ENCODE measurements at regions not wholly inside any gene's neighbourhood (a gene's known extent, or its start where the extent isn't known, plus 50 kb on each side); places are given as distances from the start of the nearest gene placed in this dataset.

DNA sequence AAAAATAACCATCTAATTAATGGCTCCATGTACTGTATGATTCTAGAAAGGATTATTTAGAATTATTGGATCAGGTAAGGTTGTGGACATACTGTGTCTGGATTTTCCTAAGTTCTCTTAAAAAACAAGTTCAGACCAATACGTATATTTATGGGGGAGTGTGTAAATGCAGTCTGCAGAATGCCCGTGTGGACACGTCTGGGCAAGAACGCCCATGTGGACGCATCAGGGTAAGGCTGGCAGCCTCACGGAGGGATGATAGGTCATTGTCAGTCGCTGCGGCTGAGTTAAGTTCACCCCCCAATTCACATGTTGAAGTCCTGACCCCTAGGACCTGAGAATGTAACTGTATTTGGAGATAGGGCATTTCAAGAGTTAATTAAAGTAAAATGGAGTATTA, 160.0 kb upstream of the SHH start:
- no peak overlapping the region for H2AFZ ChIP-seq (ENCODE audit: low read length)
- no peaks in the 10 kb centered on the region for H3K36me3 ChIP-seq (ENCODE audit: control insufficient read depth, insufficient read depth, low read length)
- H3K4me2 ChIP-seq (ENCODE audit: extremely low read depth, insufficient read depth, low read length) = no peak overlapping the region
- no peak overlapping the region for H3K4me3 ChIP-seq (replicated peaks in 1 of 4; ENCODE audit: control extremely low read depth in 1 of 4, insufficient read depth in 1 of 4, low read depth in 3 of 4, low read length in 4 of 4)
- no peak for DNase-seq (ENCODE audit: low read depth in 2 of 2)
- H3K79me2 ChIP-seq (ENCODE audit: control insufficient read depth, insufficient read depth, low read length) = no peaks in the 10 kb centered on the region
- no peak overlapping the region for H3K27ac ChIP-seq (ENCODE audit: insufficient read depth, low read length)
- no peaks in the 10 kb centered on the region for H4K20me1 ChIP-seq (ENCODE audit: control insufficient read depth, extremely low read depth, insufficient read depth, low read length)
- no peak for TF ChIP-seq EZH2 (IDR thresholded peaks at IDR 0.05; ENCODE audit: low read length, missing control alignments)
- TF ChIP-seq, protein P1, sequence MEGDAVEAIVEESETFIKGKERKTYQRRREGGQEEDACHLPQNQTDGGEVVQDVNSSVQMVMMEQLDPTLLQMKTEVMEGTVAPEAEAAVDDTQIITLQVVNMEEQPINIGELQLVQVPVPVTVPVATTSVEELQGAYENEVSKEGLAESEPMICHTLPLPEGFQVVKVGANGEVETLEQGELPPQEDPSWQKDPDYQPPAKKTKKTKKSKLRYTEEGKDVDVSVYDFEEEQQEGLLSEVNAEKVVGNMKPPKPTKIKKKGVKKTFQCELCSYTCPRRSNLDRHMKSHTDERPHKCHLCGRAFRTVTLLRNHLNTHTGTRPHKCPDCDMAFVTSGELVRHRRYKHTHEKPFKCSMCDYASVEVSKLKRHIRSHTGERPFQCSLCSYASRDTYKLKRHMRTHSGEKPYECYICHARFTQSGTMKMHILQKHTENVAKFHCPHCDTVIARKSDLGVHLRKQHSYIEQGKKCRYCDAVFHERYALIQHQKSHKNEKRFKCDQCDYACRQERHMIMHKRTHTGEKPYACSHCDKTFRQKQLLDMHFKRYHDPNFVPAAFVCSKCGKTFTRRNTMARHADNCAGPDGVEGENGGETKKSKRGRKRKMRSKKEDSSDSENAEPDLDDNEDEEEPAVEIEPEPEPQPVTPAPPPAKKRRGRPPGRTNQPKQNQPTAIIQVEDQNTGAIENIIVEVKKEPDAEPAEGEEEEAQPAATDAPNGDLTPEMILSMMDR (conservative IDR thresholded peaks at IDR 0.05 in 1 of 2, IDR thresholded peaks at IDR 0.05 in 1 of 2; ENCODE audit: low read depth in 1 of 2, low read length in 2 of 2) = no peak
- no peaks in the 10 kb centered on the region for H3K4me1 ChIP-seq (ENCODE audit: control insufficient read depth, extremely low read depth, insufficient read depth, low read length)
- no peaks in the 10 kb centered on the region for H3K27me3 ChIP-seq (ENCODE audit: control insufficient read depth, insufficient read depth, low read length)
- no peaks in the 10 kb centered on the region for H3K9me3 ChIP-seq (ENCODE audit: control insufficient read depth, insufficient read depth, low read depth, low read length)
- H3K9ac ChIP-seq (ENCODE audit: insufficient read depth, low read length) = no peak overlapping the region

DNA sequence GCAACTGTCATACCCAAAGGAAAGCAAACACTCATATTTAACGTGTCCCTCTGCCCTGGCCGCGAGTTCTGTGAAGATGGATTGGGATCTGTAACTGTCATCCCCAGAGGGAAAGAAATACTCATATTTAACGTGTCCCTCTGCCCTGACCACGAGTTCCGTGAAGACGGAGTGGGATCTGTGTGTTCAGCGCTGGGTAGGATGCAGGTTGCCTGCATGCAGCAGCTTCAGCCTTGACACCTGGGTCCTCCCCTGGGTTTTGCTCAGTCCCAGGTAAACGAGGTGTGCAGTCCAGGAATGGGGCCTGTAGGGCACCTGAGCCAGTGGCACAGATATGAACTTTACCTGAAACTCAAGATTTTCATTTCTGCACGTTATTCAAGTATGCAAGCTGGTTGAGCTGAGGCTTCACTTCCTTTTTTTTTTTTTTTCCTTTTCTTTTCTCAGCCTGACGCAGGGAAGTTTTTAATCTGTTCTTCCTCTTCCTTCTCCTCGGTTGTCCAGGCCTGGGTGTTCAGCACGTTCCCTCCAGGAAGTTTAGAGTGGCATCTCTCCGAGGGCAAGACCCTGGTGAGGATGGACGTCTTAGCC, 159.0 kb upstream of the SHH start:
- Histone ChIP-seq H3K9me3 (ENCODE audit: control insufficient read depth, insufficient read depth, low read depth, low read length) (no peaks in the 10 kb centered on the region), H3K4me3 (replicated peaks in 1 of 4; ENCODE audit: control extremely low read depth in 1 of 4, insufficient read depth in 1 of 4, low read depth in 3 of 4, low read length in 4 of 4) (no peak overlapping the region), H3K27ac (ENCODE audit: insufficient read depth, low read length) (no peak overlapping the region), H3K4me1 (ENCODE audit: control insufficient read depth, extremely low read depth, insufficient read depth, low read length) (no peaks in the 10 kb centered on the region), H3K4me2 (ENCODE audit: extremely low read depth, insufficient read depth, low read length) (no peak overlapping the region), H3K27me3 (ENCODE audit: control insufficient read depth, insufficient read depth, low read length) (no peaks in the 10 kb centered on the region), H4K20me1 (ENCODE audit: control insufficient read depth, extremely low read depth, insufficient read depth, low read length) (no peaks in the 10 kb centered on the region), H2AFZ (ENCODE audit: low read length) (no peak overlapping the region), H3K79me2 (ENCODE audit: control insufficient read depth, insufficient read depth, low read length) (no peaks in the 10 kb centered on the region), H3K9ac (ENCODE audit: insufficient read depth, low read length) (no peak overlapping the region), H3K36me3 (ENCODE audit: control insufficient read depth, insufficient read depth, low read length) (no peaks in the 10 kb centered on the region)
- no peak for DNase-seq (ENCODE audit: low read depth in 2 of 2)
- no peak for TF ChIP-seq EZH2 (IDR thresholded peaks at IDR 0.05; ENCODE audit: low read length, missing control alignments)
- TF ChIP-seq, protein P1 (conservative IDR thresholded peaks at IDR 0.05 in 1 of 2, IDR thresholded peaks at IDR 0.05 in 1 of 2; ENCODE audit: low read depth in 1 of 2, low read length in 2 of 2) = no peak

DNA sequence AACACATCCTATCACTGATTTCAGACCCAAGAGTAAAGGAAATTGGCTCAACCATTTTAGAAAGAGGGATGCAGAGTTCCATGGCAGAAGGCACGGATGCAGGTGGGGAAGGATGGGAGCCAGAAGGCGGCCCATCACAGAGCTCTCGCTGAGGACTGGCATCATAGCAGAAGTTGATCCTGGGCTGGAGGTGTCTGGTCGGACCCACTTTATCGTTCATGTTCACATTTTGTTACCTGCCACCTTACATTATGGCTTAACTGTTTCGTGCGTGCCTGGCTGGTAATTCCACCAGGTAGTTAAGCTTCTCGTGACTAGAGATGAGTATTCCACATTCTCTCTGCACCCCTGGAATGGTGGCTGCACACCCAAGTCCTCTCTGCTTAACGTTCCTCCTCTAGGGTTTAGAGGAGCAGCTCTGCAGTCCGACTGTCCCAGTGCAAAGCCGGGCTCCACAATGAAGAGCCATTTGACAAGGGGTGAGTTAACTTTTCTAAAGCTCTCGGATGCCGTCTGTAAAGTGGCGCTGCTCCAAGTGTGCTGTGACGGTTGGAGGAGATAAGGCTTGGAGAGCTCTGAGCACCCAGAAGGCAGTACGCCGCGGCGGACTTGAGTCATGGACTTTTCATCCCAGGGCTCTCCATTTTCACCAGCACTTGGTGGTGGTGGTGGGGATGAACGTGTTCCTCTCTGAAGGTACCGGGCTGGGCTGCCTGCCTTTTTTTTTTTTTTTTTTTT, 157.1 kb upstream of the SHH start:
- Histone ChIP-seq H3K9ac (ENCODE audit: insufficient read depth, low read length) (no peak overlapping the region), H3K4me1 (ENCODE audit: control insufficient read depth, extremely low read depth, insufficient read depth, low read length) (no peaks in the 10 kb centered on the region), H3K4me3 (replicated peaks in 1 of 4; ENCODE audit: control extremely low read depth in 1 of 4, insufficient read depth in 1 of 4, low read depth in 3 of 4, low read length in 4 of 4) (no peak overlapping the region), H3K36me3 (ENCODE audit: control insufficient read depth, insufficient read depth, low read length) (no peaks in the 10 kb centered on the region), H2AFZ (ENCODE audit: low read length) (no peak overlapping the region), H3K9me3 (ENCODE audit: control insufficient read depth, insufficient read depth, low read depth, low read length) (no peaks in the 10 kb centered on the region), H3K27ac (ENCODE audit: insufficient read depth, low read length) (no peak overlapping the region), H3K79me2 (ENCODE audit: control insufficient read depth, insufficient read depth, low read length) (no peaks in the 10 kb centered on the region), H3K27me3 (ENCODE audit: control insufficient read depth, insufficient read depth, low read length) (no peaks in the 10 kb centered on the region), H4K20me1 (ENCODE audit: control insufficient read depth, extremely low read depth, insufficient read depth, low read length) (no peaks in the 10 kb centered on the region), H3K4me2 (ENCODE audit: extremely low read depth, insufficient read depth, low read length) (no peak overlapping the region)
- TF ChIP-seq, protein P1 (conservative IDR thresholded peaks at IDR 0.05 in 1 of 2, IDR thresholded peaks at IDR 0.05 in 1 of 2; ENCODE audit: low read depth in 1 of 2, low read length in 2 of 2) = no peak
- TF ChIP-seq EZH2 (IDR thresholded peaks at IDR 0.05; ENCODE audit: low read length, missing control alignments) = no peak
- no peak for DNase-seq (ENCODE audit: low read depth in 2 of 2)
